Activated naive CD4-positive, alpha-beta T cell treated with anti-CD3 and anti-CD28 coated beads, Interleukin-2, amount 50 U/mL, for 24 hours (primary cell): ENCODE measurements at regions not wholly inside any gene's neighbourhood (a gene's known extent, or its start where the extent isn't known, plus 50 kb on each side); places are given as distances from the start of the nearest gene placed in this dataset.

ENCODE experiments used
- H3K27ac Mint-ChIP-seq: one replicate; pipeline ENCODE4 v1.8.0; 2021; ENCODE audit warnings: mild to moderate bottlenecking, mixed read lengths
- H3K27me3 Mint-ChIP-seq: one replicate; pipeline ENCODE4 v1.8.0; 2021; ENCODE audit warnings: mixed read lengths
- H3K36me3 Mint-ChIP-seq: one replicate; pipeline ENCODE4 v1.8.0; 2021; ENCODE audit warnings: mixed read lengths
- H3K4me1 Mint-ChIP-seq: one replicate; pipeline ENCODE4 v1.8.0; 2021; ENCODE audit warnings: mixed read lengths
- H3K4me3 Mint-ChIP-seq: one replicate; pipeline ENCODE4 v1.8.0; 2021; ENCODE audit warnings: mild to moderate bottlenecking, mixed read lengths
- H3K9me3 Mint-ChIP-seq: one replicate; pipeline ENCODE4 v1.8.0; 2021; ENCODE audit warnings: mixed read lengths

DNA sequence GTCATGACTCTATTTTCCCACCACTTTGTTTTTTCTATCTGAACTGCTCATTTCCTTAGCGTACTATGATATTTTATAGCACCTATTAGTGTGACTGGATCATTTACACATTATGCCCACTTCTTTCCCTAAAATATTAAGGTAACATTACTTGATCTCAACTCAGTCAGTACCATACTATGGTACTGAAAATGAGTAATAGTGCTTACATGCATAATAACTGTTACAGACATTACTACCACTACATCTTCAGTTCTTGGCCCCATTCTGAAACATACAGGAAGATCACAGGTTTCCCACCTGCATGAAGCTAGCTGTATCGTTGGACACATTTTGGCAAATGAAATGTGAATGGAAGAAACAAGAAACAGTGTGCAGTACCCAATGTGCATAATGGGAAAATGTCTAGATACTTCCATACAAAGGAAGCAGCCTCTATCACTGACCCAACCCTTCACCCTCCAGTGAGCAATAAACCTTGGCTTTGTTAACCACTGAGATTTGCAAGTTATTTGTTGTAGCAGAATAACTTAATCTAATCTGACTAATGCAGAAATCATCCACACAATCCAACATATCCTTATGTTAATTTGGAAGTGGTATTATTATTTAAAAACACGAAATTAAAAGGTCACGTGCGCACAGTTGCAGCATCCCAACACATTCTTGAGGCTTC, 108.6 kb upstream of the DOK5 start:
- peaks cover 9% of the 10 kb centered on the region for H3K27me3 Mint-ChIP-seq

DNA sequence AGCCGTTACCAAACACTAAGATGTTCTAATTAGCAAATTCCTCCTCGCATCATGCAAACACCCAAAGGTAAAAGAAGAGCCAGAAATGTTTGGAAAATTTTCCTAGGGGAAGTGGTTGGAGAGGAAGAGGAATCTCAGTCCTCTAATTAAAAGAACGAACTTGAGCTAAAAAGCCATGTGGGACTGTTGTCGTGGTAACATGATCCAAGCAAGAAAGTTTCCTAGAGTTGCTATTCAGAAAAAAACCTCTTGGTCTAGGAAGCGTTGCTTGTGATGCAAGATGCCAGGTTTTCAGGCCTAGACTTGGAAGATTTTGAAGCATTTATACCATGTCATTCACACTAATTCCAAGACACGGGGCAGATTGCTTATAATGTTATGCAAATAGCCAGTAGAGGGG, 106.8 kb upstream of the DOK5 start:
- H3K4me3 Mint-ChIP-seq: no peak overlapping the region

More for the DNA sequence above, 108.6 kb upstream of the DOK5 start:
- no peaks in the 10 kb centered on the region for H3K4me1 Mint-ChIP-seq
- no peaks in the 10 kb centered on the region for H3K9me3 Mint-ChIP-seq
- H3K36me3 Mint-ChIP-seq: no peaks in the 10 kb centered on the region
- H3K27ac Mint-ChIP-seq: no peak overlapping the region
- H3K4me3 Mint-ChIP-seq: no peak overlapping the region

DNA sequence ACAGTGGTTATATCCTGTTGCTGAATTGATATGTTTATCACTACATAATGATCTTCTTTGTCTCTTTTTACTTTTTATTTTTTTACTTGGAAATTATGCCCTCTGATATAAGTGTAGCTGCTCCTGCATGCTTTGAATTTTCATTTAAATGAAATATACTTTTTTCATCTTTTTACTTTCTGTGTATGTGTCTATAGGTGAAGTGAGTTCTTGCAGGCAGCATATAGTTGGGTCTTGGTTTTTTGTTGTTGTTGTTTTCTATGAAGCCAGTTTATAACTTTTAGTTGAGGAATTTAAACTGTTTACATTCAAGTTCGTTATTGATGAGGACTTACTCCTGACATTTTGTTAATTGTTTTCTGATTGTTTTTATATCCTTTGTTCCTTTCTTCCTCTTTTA, 103.1 kb upstream of the DOK5 start:
- H3K27me3 Mint-ChIP-seq: peaks cover 6% of the 10 kb centered on the region
- peaks cover 5% of the 10 kb centered on the region for H3K9me3 Mint-ChIP-seq
- no peak overlapping the region for H3K4me3 Mint-ChIP-seq
- H3K27ac Mint-ChIP-seq: no peak overlapping the region
- H3K4me1 Mint-ChIP-seq: no peaks in the 10 kb centered on the region
- H3K36me3 Mint-ChIP-seq: no peaks in the 10 kb centered on the region

More for the DNA sequence above, 106.8 kb upstream of the DOK5 start:
- peaks cover 5% of the 10 kb centered on the region for H3K9me3 Mint-ChIP-seq
- H3K36me3 Mint-ChIP-seq: no peaks in the 10 kb centered on the region
- H3K4me1 Mint-ChIP-seq: no peaks in the 10 kb centered on the region
- no peak overlapping the region for H3K27ac Mint-ChIP-seq
- H3K27me3 Mint-ChIP-seq: peaks cover 12% of the 10 kb centered on the region

DNA sequence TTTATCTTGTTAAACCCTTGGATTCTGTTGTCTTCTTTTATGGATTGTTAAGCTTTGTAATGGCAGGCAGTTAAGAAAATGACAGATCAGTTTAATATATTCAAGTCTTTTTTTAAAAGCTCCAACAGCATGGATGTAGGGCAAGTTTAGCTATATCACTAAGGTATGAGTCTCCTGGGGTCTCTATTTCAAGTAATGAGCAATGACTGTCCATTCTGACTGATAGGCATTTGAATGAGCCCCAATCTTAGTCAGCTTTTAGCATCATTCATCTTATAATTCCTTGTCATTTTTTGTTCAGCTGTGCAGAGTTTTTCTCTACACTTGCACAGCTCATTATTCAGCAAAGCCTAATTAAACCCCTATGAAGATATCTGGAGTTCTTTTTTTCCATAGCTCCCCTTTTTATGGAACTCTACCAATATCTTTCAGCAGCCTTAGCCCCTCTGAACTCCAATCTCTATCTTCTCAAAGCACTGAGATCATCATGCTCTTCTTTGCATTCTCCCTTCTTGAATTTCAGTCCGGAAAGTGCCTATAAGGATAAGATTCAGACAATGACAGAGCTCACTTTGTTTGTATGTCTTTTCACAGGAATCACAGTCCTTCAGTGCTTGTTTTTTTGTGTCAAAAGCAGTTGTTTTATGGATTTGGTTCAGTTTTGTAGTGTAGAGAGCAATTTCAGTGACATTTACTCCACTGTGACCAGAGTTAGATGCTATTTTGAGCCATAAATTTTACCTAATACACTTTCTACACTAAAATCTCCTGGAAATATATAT, 97.2 kb upstream of the DOK5 start:
- Mint-ChIP-seq H3K36me3 (no peaks in the 10 kb centered on the region), H3K27ac (no peak overlapping the region), H3K27me3 (peaks cover 27% of the 10 kb centered on the region), H3K4me1 (no peaks in the 10 kb centered on the region), H3K4me3 (no peak overlapping the region), H3K9me3 (peaks cover 3% of the 10 kb centered on the region)

DNA sequence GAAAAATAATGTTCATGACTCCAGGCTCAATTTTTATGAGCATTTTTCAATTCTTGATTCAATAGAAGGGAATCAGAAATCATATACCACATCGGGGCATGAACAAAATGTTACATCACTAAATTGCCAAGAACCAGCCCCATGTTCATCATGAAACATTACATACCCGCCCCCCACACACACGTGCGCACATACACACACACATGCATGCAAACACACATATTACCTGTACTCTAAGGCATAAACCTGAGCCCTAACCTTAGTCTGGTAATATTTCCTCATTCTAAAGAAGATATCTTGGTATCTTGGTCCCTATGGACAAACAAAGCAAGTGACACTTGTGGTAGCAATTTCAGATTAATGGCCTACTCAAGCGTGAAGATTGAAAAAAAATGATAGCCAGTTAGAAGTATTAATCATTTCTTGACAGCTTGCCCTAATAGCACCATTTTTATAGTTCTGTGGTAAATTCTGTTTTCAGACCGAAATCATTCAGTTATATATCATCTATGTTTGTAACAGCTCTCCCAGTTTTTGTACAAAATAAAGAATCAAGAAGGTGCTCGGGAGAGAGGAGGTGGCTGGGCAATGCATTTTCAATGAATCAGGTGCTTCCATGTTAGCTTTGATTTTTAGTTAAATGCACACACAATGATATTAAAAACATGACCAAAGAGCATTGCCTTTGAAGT, 95.4 kb upstream of the DOK5 start:
- no peaks in the 10 kb centered on the region for H3K4me1 Mint-ChIP-seq

DNA sequence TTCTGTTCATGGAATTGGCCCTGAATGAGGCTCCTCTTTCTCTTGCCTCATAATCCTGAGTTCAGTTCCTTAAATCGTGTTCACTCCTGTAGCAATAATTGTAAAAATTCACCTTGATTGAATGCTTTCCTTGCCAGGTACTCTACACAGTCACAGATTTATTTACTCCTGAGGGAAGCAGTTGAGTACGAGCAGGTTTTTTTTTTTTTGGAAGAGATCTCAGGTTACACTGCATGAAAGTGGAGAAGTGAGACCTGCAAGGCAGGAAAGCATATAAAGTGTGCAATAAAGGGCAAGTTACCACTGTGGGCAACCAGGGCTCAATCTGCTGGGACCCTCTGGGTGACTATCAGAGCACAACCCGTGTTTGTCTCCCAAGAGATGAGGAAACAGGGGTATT, 93.0 kb upstream of the DOK5 start:
- no peak overlapping the region for H3K4me3 Mint-ChIP-seq
- no peaks in the 10 kb centered on the region for H3K9me3 Mint-ChIP-seq
- no peak overlapping the region for H3K27ac Mint-ChIP-seq
- no peaks in the 10 kb centered on the region for H3K4me1 Mint-ChIP-seq
- peaks cover 36% of the 10 kb centered on the region for H3K27me3 Mint-ChIP-seq
- no peaks in the 10 kb centered on the region for H3K36me3 Mint-ChIP-seq

More for the DNA sequence above, 95.4 kb upstream of the DOK5 start:
- Mint-ChIP-seq H3K36me3 (no peaks in the 10 kb centered on the region), H3K4me3 (no peak overlapping the region), H3K27ac (no peak overlapping the region), H3K27me3 (peaks cover 32% of the 10 kb centered on the region), H3K9me3 (no peaks in the 10 kb centered on the region)

DNA sequence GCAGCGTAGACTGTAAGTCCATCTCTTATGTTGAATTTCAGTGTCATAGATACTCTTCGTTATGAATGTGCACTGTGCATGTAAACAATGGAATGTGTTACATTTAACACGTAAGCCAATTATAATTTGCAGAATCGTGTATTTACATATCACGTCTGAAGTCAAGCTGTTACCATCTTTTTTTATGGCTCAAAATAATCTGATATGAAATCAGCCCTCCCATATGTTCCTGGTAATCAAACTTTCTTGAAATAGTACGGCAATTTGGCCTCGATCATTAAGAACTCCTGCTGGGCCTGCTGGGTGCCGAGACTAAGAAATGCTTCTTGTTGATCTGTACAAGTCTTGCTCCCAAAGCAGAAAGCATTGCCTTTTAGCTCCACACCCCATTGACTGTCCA, 89.6 kb upstream of the DOK5 start:
- H3K27ac Mint-ChIP-seq: no peak overlapping the region
- H3K36me3 Mint-ChIP-seq: no peaks in the 10 kb centered on the region
- H3K4me3 Mint-ChIP-seq: no peak overlapping the region
- peaks cover 34% of the 10 kb centered on the region for H3K27me3 Mint-ChIP-seq
- H3K4me1 Mint-ChIP-seq: no peaks in the 10 kb centered on the region
- no peaks in the 10 kb centered on the region for H3K9me3 Mint-ChIP-seq

DNA sequence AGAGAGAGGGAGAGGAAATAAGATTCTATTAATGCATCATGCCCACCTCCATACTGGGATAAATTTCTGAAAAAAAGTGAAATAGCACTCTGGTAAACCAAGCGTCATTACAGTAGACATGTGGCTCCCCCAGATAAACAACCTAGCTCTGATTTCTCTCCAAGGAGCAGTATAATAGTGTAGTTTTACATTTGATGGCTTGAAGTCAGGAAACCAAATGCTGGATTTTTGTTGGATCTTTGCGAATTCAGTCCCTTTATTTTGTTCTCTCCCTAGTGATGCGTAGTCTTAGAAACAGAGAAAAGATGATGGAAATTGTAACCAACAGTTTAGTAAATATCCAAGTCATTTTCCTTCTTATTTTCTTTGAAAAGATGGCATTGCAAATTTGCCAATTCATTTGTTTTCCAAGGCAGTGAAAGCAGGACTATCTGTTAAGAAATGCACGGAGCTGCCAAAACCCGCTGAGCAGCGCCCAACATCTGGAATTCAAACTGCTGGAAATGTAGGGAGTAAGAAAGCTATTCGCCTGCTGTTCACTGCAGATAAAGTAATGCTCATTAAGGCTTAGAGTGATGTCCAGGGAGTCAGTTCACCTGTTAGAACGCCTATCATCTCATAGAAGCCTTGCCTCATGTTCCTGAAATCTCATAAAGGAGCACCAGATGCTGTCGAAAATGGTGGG, 85.7 kb upstream of the DOK5 start:
- H3K9me3 Mint-ChIP-seq: peaks cover 3% of the 10 kb centered on the region
- H3K36me3 Mint-ChIP-seq: no peaks in the 10 kb centered on the region
- no peak overlapping the region for H3K4me3 Mint-ChIP-seq
- no peaks in the 10 kb centered on the region for H3K4me1 Mint-ChIP-seq
- peaks cover 11% of the 10 kb centered on the region for H3K27me3 Mint-ChIP-seq
- no peak overlapping the region for H3K27ac Mint-ChIP-seq

DNA sequence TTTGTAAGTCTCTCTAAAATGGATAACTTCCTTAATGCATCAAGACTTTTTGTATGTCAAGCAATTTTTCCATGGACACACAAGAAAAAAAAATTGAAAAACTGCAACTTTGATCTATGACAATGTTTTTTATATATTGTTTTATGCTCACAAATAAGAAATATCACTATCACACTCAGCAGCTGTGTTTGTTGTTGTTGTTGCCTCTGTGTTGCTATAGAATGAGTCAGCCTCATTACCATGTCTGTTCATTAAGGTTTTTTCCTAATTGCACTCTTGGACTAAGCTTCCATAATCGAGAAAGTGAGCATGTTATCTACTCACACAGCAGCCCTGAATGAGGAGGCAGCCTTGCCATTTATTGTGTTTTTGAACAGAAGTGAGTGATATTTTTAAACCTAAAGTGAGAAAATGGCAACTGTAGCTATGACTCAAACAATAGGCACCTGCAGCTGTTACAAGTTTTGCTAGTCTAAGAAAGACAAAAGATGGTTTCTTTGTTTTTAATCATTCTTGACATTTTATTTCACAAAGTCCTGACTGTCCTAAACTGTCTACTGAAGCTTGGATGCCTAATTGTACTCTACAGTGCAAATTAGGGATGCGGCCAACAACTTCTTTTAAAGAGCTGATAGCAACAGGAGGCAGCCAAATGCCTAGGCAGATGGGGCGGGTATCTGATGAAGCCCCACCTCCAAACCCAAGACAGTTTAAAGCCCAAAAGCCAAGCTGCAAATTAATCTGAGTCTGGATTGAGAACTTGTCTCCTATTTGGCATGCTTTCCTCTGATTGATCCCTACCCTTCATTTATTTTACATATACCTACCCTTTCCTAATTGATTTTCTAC, 77.9 kb upstream of the DOK5 start:
- no peaks in the 10 kb centered on the region for H3K4me1 Mint-ChIP-seq
- H3K9me3 Mint-ChIP-seq: peaks cover 5% of the 10 kb centered on the region
- no peak overlapping the region for H3K4me3 Mint-ChIP-seq
- H3K36me3 Mint-ChIP-seq: no peaks in the 10 kb centered on the region
- no peak overlapping the region for H3K27ac Mint-ChIP-seq
- peaks cover 6% of the 10 kb centered on the region for H3K27me3 Mint-ChIP-seq

DNA sequence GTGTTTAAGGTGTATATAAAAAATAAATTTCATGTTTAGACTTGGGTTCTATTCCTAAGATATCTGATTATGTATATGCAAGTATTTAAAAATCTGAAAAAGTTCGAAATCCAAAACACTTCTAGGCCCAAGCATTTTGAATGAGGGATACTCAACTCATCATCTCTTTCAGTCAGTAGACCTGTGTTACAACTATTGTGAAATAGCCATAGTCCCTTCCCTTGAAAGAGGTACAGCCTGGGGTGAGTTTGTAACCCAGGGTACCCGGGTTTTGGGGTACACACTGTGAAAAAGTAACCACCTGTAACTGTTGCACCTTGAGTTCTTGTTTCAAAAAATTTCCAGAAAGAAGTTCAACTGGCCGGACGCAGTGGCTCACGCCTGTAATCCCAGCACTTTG, 76.6 kb upstream of the DOK5 start:
- Mint-ChIP-seq H3K36me3 (no peaks in the 10 kb centered on the region), H3K27me3 (peaks cover 13% of the 10 kb centered on the region), H3K4me1 (no peaks in the 10 kb centered on the region), H3K4me3 (no peak overlapping the region), H3K9me3 (peaks cover 5% of the 10 kb centered on the region), H3K27ac (no peak overlapping the region)

DNA sequence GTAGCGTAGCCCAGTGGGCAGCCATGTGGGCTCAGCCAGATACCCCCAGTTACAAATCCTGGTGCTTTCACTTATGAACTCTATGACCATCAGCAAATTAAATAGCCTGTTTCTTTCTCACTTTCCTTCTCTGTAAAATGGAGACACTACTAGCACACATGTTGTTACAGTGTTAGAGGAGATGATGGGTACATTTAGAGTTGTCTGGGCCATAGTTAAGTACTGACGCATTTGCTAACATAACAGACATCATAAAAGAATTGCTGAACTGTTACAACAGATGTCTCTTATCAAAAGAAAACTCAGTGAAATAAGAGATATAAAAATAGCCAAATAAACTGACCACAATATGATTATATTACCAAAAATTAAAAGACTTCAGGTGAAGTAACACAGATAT, 69.9 kb upstream of the DOK5 start:
- no peaks in the 10 kb centered on the region for H3K4me1 Mint-ChIP-seq
- no peak overlapping the region for H3K27ac Mint-ChIP-seq
- H3K27me3 Mint-ChIP-seq: peaks cover 20% of the 10 kb centered on the region
- no peaks in the 10 kb centered on the region for H3K36me3 Mint-ChIP-seq
- no peak overlapping the region for H3K4me3 Mint-ChIP-seq
- peaks cover 4% of the 10 kb centered on the region for H3K9me3 Mint-ChIP-seq

DNA sequence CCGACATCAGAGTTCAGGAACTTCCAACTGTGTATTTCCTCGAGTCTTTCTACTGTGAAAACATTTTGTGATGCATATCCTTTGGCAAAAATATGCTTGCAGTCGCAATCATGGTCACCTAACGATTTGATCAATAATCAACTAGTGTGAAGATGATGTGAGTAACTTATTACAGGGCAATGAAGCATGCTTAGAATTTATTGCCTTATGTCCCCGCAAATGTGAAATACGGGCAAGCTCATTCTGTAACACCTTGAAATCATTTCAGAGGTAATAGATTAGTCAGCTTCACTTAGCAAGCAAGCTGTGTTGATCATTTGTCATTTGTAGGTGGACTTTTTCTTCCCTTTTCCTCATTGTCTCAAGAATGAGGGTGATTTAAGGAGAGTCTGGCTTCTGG, 67.9 kb upstream of the DOK5 start:
- no peaks in the 10 kb centered on the region for H3K36me3 Mint-ChIP-seq
- H3K4me3 Mint-ChIP-seq: no peak overlapping the region
- H3K4me1 Mint-ChIP-seq: no peaks in the 10 kb centered on the region
- H3K9me3 Mint-ChIP-seq: peaks cover 4% of the 10 kb centered on the region
- H3K27ac Mint-ChIP-seq: no peak overlapping the region
- H3K27me3 Mint-ChIP-seq: peaks cover 30% of the 10 kb centered on the region

DNA sequence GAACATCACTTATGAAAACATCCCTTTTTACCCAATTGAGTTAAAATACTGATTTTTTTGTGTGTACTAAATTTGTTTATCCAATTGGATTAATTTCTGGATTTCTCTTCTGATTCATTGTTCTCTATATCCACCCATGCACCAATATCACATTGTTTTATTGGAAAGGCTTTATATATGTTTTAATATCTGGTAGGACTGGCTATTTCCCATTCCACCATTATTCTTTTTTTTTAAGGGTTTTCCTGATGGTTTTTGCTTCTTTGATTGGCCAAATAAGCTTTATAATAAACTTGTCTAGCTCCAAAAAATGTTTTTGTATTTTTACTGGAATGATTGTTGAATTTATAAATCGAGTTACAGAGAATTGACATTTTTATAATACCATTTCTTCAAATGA, 59.4 kb upstream of the DOK5 start:
- Mint-ChIP-seq H3K27me3 (peaks cover 17% of the 10 kb centered on the region), H3K4me1 (no peaks in the 10 kb centered on the region), H3K9me3 (peaks cover 4% of the 10 kb centered on the region), H3K27ac (no peak overlapping the region), H3K36me3 (no peaks in the 10 kb centered on the region), H3K4me3 (no peak overlapping the region)

DNA sequence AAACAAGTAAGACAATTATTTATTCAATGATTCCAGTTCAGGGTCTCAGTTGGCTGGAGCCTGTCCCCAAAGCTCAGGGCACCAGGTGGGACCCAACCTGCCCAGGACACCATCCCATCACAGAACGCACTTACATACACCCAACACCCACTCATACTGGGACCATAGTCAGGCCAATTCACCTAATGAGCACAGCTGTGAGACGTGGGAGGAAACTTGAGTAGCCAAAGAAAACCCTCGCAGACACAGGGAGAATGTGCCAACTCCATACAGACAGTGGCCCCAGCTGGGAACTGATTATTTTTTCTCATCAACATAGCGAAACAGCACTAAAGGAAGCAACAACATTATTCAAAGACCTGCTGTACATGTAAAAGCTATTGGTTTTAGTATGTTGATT, 58.6 kb upstream of the DOK5 start:
- Mint-ChIP-seq H3K4me3 (no peak overlapping the region), H3K27me3 (peaks cover 17% of the 10 kb centered on the region), H3K36me3 (no peaks in the 10 kb centered on the region), H3K4me1 (no peaks in the 10 kb centered on the region), H3K9me3 (peaks cover 4% of the 10 kb centered on the region), H3K27ac (no peak overlapping the region)

DNA sequence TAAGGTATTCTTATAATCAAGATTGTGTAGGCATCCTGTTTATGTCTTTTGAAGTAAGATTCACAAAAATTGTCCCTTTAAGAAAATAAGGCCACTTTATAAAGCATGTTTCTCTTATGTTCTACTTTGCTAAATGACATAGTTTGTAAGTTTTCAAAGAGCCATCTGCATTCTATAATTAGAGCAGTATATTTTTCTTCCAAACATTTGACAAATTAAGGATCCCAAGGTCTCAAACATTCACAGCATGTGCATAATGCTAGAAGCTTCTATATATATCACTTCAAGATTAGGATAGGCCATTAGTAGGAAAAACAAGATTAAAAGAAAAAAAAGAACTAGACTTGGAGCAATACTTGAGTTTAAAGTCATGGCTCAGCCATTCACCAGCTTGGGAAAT, 55.9 kb upstream of the DOK5 start:
- H3K27ac Mint-ChIP-seq: no peak overlapping the region
- H3K4me3 Mint-ChIP-seq: no peak overlapping the region
- peaks cover 8% of the 10 kb centered on the region for H3K27me3 Mint-ChIP-seq
- no peaks in the 10 kb centered on the region for H3K4me1 Mint-ChIP-seq
- no peaks in the 10 kb centered on the region for H3K36me3 Mint-ChIP-seq
- peaks cover 4% of the 10 kb centered on the region for H3K9me3 Mint-ChIP-seq
